AG04450 (cell line): ENCODE measurements at regions not wholly inside any gene's neighbourhood (a gene's known extent, or its start where the extent isn't known, plus 50 kb on each side); places are given as distances from the start of the nearest gene placed in this dataset.

ENCODE experiments used
- CTCF ChIA-PET: fragments of 300-600, 350-600 bp; formaldehyde crosslinking; extraction: SDS; loops from one replicate; lab custom pipeline; 2022; ENCODE audit warnings: antibody characterized with exemption, inconsistent platforms; lab: Charles Lee
- POLR2A ChIA-PET: fragments of 350-600 bp; formaldehyde crosslinking; extraction: SDS; loops from one replicate; lab custom pipeline; 2021; ENCODE audit warnings: antibody characterized with exemption, inconsistent platforms; lab: Yijun Ruan, JAX
- DNase-seq: peaks from one replicate; pipeline ENCODE4 v3.0.0-alpha.2; 2011; ENCODE audit warnings: low read depth, low spot score
- H3K27ac ChIP-seq: one replicate; pipeline ENCODE4 v1.5.1; 2012; ENCODE audit warnings: low read depth, low read length, control low read depth
- H3K27me3 ChIP-seq: one replicate; pipeline ENCODE4 v1.6.0; 2012; ENCODE audit warnings: low read length; ENCODE audit not compliant: control insufficient read depth, insufficient read depth
- H3K4me3 ChIP-seq: 2 replicates; pipeline ENCODE4 v1.5.1; 2011; ENCODE audit warnings: mild to moderate bottlenecking, low read depth, low read length, control low read depth
- H3K9me3 ChIP-seq: 2 replicates; pipeline ENCODE4 v1.5.1; 2012; ENCODE audit warnings: low read length; ENCODE audit not compliant: control insufficient read depth, insufficient read depth
- CTCF ChIP-seq: IDR thresholded peaks from 2 replicates; pipeline ENCODE4 v1.5.1; 2011; ENCODE audit warnings: low read depth, low read length, control low read depth, inconsistent platforms

GRCh38 chr3:148433665-148434064, 264.0 kb upstream of the AGTR1 start:
- no peak for TF ChIP-seq CTCF
- ChIA-PET CTCF (no interaction called here), POLR2A (no interaction called here)
- no peak for DNase-seq
- Histone ChIP-seq H3K27me3 (no peaks in the 10 kb centered on the region), H3K9me3 (no peaks in the 10 kb centered on the region), H3K27ac (no peak overlapping the region), H3K4me3 (no peak overlapping the region)

- Histone ChIP-seq H3K4me3 (no peak overlapping the region), H3K27ac (no peak overlapping the region), H3K27me3 (no peaks in the 10 kb centered on the region), H3K9me3 (no peaks in the 10 kb centered on the region)
- TF ChIP-seq CTCF = no peak
- no peak for DNase-seq
- ChIA-PET POLR2A (no interaction called here), CTCF (no interaction called here)
Measured at GRCh38 chr3:148435534-148435933, 262.2 kb upstream of the AGTR1 start.

GRCh38 chr3:148439254-148439822, 258.4 kb upstream of the AGTR1 start:
- no peak overlapping the region for H3K4me3 ChIP-seq
- POLR2A ChIA-PET = no interaction called here
- no peak for DNase-seq
- H3K27ac ChIP-seq = no peak overlapping the region
- no peaks in the 10 kb centered on the region for H3K27me3 ChIP-seq
- TF ChIP-seq CTCF = no peak
- CTCF ChIA-PET = no interaction called here
- no peaks in the 10 kb centered on the region for H3K9me3 ChIP-seq

- CTCF ChIA-PET = no interaction called here
- Histone ChIP-seq H3K4me3 (no peak overlapping the region), H3K27me3 (no peaks in the 10 kb centered on the region), H3K9me3 (no peaks in the 10 kb centered on the region), H3K27ac (no peak overlapping the region)
- POLR2A ChIA-PET = no interaction called here
- no peak for DNase-seq
- TF ChIP-seq CTCF = no peak
Measured at GRCh38 chr3:148441191-148441590, 256.5 kb upstream of the AGTR1 start.

- no peaks in the 10 kb centered on the region for H3K9me3 ChIP-seq
- no peak overlapping the region for H3K27ac ChIP-seq
- POLR2A ChIA-PET = no interaction called here
- H3K4me3 ChIP-seq = no peak overlapping the region
- CTCF ChIA-PET = no interaction called here
- TF ChIP-seq CTCF = no peak
- no peaks in the 10 kb centered on the region for H3K27me3 ChIP-seq
- no peak for DNase-seq
Measured at GRCh38 chr3:148450819-148451218, 246.9 kb upstream of the AGTR1 start.
